ENCODE measurements at regions not wholly inside any gene's neighbourhood (a gene's known extent, or its start where the extent isn't known, plus 50 kb on each side); places are given as distances from the start of the nearest gene placed in this dataset.
"Not testable (repeated sequence)": the region's sequence is repeated elsewhere in the genome, so short reads cannot be mapped to it uniquely, and the experiment has no call there.

DNA sequence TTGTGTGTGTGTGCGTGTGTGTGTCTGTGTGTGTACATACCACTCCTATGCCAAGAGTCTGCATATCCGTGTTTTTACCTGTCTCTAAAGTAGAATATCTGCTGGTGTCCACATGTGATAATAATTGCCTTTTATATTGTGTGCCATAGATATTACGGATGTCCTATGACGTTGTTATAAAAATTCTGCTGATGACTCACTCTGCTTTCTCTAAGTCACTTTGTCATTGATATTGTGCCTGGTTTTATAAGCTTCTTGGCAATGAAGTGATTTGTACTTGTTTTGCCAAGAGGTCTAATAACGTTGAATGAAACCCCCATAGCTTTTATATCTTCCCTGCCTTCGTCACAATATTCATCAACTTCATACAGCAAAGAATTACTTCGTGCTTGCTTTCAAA lies 102.6 kb upstream of the C1GALT1C1 start:
- no peaks in the 10 kb centered on the region for H3K79me2 ChIP-seq (ENCODE audit: insufficient read depth, low read length)
- H3K9ac ChIP-seq (ENCODE audit: low read length) = no peak overlapping the region
- no peak overlapping the region for H3K4me3 ChIP-seq (ENCODE audit: low read depth, low read length, poor library complexity, severe bottlenecking)
- no peaks in the 10 kb centered on the region; the same call in 1 of the 2 replicates for H3K36me3 ChIP-seq (ENCODE audit: insufficient read depth, low read length)
- H3K4me2 ChIP-seq (ENCODE audit: low read length) = no peak overlapping the region
- no peak overlapping the region for H2AFZ ChIP-seq (ENCODE audit: low read length)
- H3K9me3 ChIP-seq (ENCODE audit: low read length) = no peaks in the 10 kb centered on the region
- no peaks in the 10 kb centered on the region for H4K20me1 ChIP-seq (ENCODE audit: insufficient read depth, low read length)
- no peak for TF ChIP-seq EZH2 (IDR thresholded peaks at IDR 0.05; ENCODE audit: borderline replicate concordance, low read length)
- TF ChIP-seq, protein P1, sequence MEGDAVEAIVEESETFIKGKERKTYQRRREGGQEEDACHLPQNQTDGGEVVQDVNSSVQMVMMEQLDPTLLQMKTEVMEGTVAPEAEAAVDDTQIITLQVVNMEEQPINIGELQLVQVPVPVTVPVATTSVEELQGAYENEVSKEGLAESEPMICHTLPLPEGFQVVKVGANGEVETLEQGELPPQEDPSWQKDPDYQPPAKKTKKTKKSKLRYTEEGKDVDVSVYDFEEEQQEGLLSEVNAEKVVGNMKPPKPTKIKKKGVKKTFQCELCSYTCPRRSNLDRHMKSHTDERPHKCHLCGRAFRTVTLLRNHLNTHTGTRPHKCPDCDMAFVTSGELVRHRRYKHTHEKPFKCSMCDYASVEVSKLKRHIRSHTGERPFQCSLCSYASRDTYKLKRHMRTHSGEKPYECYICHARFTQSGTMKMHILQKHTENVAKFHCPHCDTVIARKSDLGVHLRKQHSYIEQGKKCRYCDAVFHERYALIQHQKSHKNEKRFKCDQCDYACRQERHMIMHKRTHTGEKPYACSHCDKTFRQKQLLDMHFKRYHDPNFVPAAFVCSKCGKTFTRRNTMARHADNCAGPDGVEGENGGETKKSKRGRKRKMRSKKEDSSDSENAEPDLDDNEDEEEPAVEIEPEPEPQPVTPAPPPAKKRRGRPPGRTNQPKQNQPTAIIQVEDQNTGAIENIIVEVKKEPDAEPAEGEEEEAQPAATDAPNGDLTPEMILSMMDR (IDR thresholded peaks at IDR 0.05; ENCODE audit: low read length) = no peak
- H3F3A ChIP-seq (ENCODE audit: insufficient read depth, low read length) = no peaks in the 10 kb centered on the region
- no peak overlapping the region for H3K27ac ChIP-seq (ENCODE audit: low read depth, low read length, poor library complexity, severe bottlenecking)
- no peaks in the 10 kb centered on the region for H3K27me3 ChIP-seq (ENCODE audit: insufficient read depth, low read length)
- no peaks in the 10 kb centered on the region for H3K9me2 ChIP-seq (ENCODE audit: low read depth, low read length)
- peaks cover 21% of the 10 kb centered on the region for H3K4me1 ChIP-seq (ENCODE audit: insufficient read depth, low read length, severe bottlenecking)

DNA sequence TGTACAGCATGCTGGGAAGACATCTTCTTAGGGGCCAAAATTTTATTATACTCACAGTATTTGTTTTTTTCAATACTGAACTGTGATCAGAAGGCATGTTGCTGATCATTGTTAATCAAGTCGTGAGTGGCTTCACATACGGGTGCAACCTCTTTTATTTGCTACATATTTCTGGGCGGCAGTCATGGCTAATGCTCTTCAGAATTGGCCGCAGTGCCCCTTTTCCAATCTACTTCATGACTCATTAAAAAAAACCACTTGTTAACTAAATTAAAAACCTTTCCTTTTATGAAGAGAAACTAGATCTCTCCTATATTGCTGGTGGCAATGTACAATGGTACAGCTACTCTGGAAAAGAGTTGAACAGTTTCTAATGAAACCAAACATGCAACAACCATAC lies 101.5 kb upstream of the C1GALT1C1 start:
- Histone ChIP-seq H3K36me3 (ENCODE audit: insufficient read depth, low read length) (no peaks in the 10 kb centered on the region; the same call in 1 of the 2 replicates), H2AFZ (ENCODE audit: low read length) (no peak overlapping the region), H3K4me3 (ENCODE audit: low read depth, low read length, poor library complexity, severe bottlenecking) (no peak overlapping the region), H3K27ac (ENCODE audit: low read depth, low read length, poor library complexity, severe bottlenecking) (no peak overlapping the region), H3K4me1 (ENCODE audit: insufficient read depth, low read length, severe bottlenecking) (peaks cover 28% of the 10 kb centered on the region), H3K9me2 (ENCODE audit: low read depth, low read length) (no peaks in the 10 kb centered on the region), H3K79me2 (ENCODE audit: insufficient read depth, low read length) (no peaks in the 10 kb centered on the region), H4K20me1 (ENCODE audit: insufficient read depth, low read length) (no peaks in the 10 kb centered on the region), H3F3A (ENCODE audit: insufficient read depth, low read length) (no peaks in the 10 kb centered on the region), H3K4me2 (ENCODE audit: low read length) (no peak overlapping the region), H3K9me3 (ENCODE audit: low read length) (no peaks in the 10 kb centered on the region), H3K9ac (ENCODE audit: low read length) (no peak overlapping the region), H3K27me3 (ENCODE audit: insufficient read depth, low read length) (no peaks in the 10 kb centered on the region)
- TF ChIP-seq, protein P1 (IDR thresholded peaks at IDR 0.05; ENCODE audit: low read length) = no peak
- TF ChIP-seq EZH2 (IDR thresholded peaks at IDR 0.05; ENCODE audit: borderline replicate concordance, low read length) = no peak

DNA sequence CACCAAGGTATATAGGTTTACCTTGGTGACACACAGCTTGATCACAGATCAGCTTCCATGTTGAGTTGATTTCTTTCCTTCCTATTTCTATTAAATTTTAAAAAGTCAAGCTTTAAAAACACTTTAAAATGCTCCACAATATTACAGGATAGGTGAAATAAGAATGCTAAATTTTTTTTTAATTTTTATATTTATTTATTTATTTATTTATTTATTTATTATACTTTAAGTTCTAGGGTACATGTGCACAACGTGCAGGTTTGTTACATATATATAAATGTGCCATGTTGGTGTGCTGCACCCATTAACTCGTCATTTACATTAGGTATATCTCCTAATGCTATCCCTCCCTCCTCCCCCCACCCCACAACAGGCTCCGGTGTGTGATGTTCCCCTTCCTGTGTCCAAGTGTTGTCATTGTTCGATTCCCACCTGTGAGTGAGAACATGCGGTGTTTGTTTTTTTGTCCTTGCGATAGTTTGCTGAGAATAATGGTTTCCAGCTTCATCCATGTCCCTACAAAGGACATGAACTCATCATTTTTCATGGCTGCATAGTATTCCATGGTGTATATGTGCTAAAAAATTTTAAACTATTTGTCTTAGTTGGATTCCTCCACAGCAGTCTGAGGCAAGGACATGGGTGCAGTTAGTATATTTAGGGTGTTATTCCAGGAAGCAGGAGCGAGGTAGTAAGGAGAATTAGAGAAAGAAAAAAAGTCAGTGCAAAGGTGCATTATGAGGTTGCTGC lies 99.8 kb upstream of the C1GALT1C1 start:
- H3K9me2 ChIP-seq (ENCODE audit: low read depth, low read length); H3K4me3 ChIP-seq (ENCODE audit: low read depth, low read length, poor library complexity, severe bottlenecking); H2AFZ ChIP-seq (ENCODE audit: low read length); H3K36me3 ChIP-seq (ENCODE audit: insufficient read depth, low read length); H4K20me1 ChIP-seq (ENCODE audit: insufficient read depth, low read length); H3K27ac ChIP-seq (ENCODE audit: low read depth, low read length, poor library complexity, severe bottlenecking); H3K9ac ChIP-seq (ENCODE audit: low read length); H3F3A ChIP-seq (ENCODE audit: insufficient read depth, low read length); H3K79me2 ChIP-seq (ENCODE audit: insufficient read depth, low read length); H3K27me3 ChIP-seq (ENCODE audit: insufficient read depth, low read length); H3K4me2 ChIP-seq (ENCODE audit: low read length); H3K9me3 ChIP-seq (ENCODE audit: low read length): not testable (repeated sequence)
- H3K4me1 ChIP-seq (ENCODE audit: insufficient read depth, low read length, severe bottlenecking) = peaks cover 34% of the 10 kb centered on the region

DNA sequence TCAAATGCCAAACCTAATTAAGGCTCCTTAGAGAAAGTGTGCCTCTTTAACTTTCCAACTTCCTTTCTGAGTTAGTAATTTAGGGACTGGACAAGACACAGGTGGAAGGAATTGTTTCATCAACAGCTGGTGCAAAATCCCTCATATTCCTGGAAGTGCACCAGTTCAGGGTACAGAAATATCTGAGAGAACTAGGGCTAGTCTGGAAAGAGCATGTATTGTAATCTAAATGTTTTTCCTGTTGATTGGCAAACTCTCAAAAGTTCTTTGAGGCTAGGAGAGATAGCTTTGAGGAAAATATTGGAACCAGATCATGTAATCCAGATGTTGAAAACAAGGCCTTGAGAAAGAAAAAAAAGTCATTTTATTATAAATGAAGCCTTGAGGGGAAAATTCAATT lies 98.1 kb upstream of the C1GALT1C1 start:
- TF ChIP-seq, protein P1 (IDR thresholded peaks at IDR 0.05; ENCODE audit: low read length) = no peak
- TF ChIP-seq EZH2 (IDR thresholded peaks at IDR 0.05; ENCODE audit: borderline replicate concordance, low read length) = no peak
- Histone ChIP-seq H3K4me2 (ENCODE audit: low read length) (peak overlapping the region; percentile 12; the same call in 1 of the 2 replicates), H3K27me3 (ENCODE audit: insufficient read depth, low read length) (no peaks in the 10 kb centered on the region), H3K9me3 (ENCODE audit: low read length) (no peaks in the 10 kb centered on the region), H3K36me3 (ENCODE audit: insufficient read depth, low read length) (no peaks in the 10 kb centered on the region; the same call in 1 of the 2 replicates), H3K4me3 (ENCODE audit: low read depth, low read length, poor library complexity, severe bottlenecking) (no peak overlapping the region), H3F3A (ENCODE audit: insufficient read depth, low read length) (no peaks in the 10 kb centered on the region), H3K9me2 (ENCODE audit: low read depth, low read length) (no peaks in the 10 kb centered on the region), H2AFZ (ENCODE audit: low read length) (no peak overlapping the region), H3K27ac (ENCODE audit: low read depth, low read length, poor library complexity, severe bottlenecking) (peak overlapping the region; percentile 93), H3K9ac (ENCODE audit: low read length) (peak overlapping the region; percentile 10), H3K4me1 (ENCODE audit: insufficient read depth, low read length, severe bottlenecking) (peaks cover 34% of the 10 kb centered on the region), H4K20me1 (ENCODE audit: insufficient read depth, low read length) (no peaks in the 10 kb centered on the region), H3K79me2 (ENCODE audit: insufficient read depth, low read length) (no peaks in the 10 kb centered on the region)
